Hepatocyte (in vitro differentiated cells): ENCODE measurements at regions not wholly inside any gene's neighbourhood (a gene's known extent, or its start where the extent isn't known, plus 50 kb on each side); places are given as distances from the start of the nearest gene placed in this dataset.

Experiments
- CTCF ChIP-seq: fragments of 200-600 bp; sonication (generic); IDR thresholded peaks from 2 replicates; pipeline ENCODE4 v1.5.1; 2016; ENCODE audit warnings: antibody characterized with exemption, mild to moderate bottlenecking; ENCODE audit not compliant: poor library complexity
- EZH2 ChIP-seq: fragments of 200-600 bp; sonication (generic); IDR thresholded peaks from 2 replicates; pipeline ENCODE4 v1.6.1; 2016; ENCODE audit warnings: antibody characterized with exemption, mild to moderate bottlenecking, borderline replicate concordance
- EZH2phosphoT487 ChIP-seq: fragments of 200-600 bp; sonication (generic); IDR thresholded peaks from one replicate; pipeline ENCODE4 v1.6.1; 2018; ENCODE audit warnings: antibody characterized with exemption, mild to moderate bottlenecking, low read depth, moderate library complexity; ENCODE audit not compliant: unreplicated experiment, severe bottlenecking

GRCh38 chr14:42792166-42792565 is 1185.5 kb downstream of the LRFN5 start:
- TF ChIP-seq CTCF (no peak), EZH2phosphoT487 (no peak), EZH2 (no peak)
